HepG2 (cell line): ENCODE measurements at regions not wholly inside any gene's neighbourhood (a gene's known extent, or its start where the extent isn't known, plus 50 kb on each side); places are given as distances from the start of the nearest gene placed in this dataset.

Experiments used
- ATAC-seq: fragments of 200-7000 bp; cut with Tn5 transposase; 3 replicates; pipeline ENCODE4 v1.9.1; 2020; ENCODE audit warnings: mild to moderate bottlenecking, moderate library complexity
- BruUV-seq: library from RNA; stranded (reverse); fragments of 400-500 nt; replicated peaks from 2 replicates; lab custom pipeline; 2021; lab: Mats Ljungman, UMichigan
- CTCF ChIA-PET: fragments of 300-600 bp; formaldehyde crosslinking; extraction: SDS; loops from one replicate; lab custom pipeline; 2021; ENCODE audit warnings: low total read pairs, inconsistent platforms, low intra/inter-chr PET ratio; lab: Yijun Ruan, JAX
- POLR2A ChIA-PET: fragments of 350-600 bp; sonication (Branson Sonifier 250); formaldehyde crosslinking; loops from one replicate; lab custom pipeline; 2020; ENCODE audit warnings: antibody characterized with exemption, inconsistent platforms; lab: Yijun Ruan, JAX
- DNase-seq: peaks from one replicate; pipeline ENCODE4 v3.0.0-alpha.2; 2015; ENCODE audit warnings: low spot score
- FAIRE-seq: peaks from 3 replicates; lab custom pipeline; 2011; peaks lifted over from hg19 to GRCh38; lab: Jason Lieb, UNC
- H2AFZ ChIP-seq: one replicate; pipeline ENCODE4 v1.6.1; 2011; ENCODE audit warnings: low read length, inconsistent platforms
- H3K27ac ChIP-seq: fragments of 300-600 bp; 3 replicates; pipeline ENCODE4 v1.8.0; 2011; ENCODE audit warnings: mixed run types, mild to moderate bottlenecking, mixed read lengths, low read length, inconsistent platforms; ENCODE audit not compliant: insufficient read depth; ENCODE audit errors: extremely low read length
- H3K27me3 ChIP-seq, 2 experiments: fragments of 200-600 bp in 1 of 2; 2 replicates in 1 of 2; 3 replicates in 1 of 2; pipeline versions ENCODE4 v1.6.0 to v1.8.0; 2011; ENCODE audit warnings: low read length in 2 of 2, mild to moderate bottlenecking in 2 of 2, moderate library complexity in 2 of 2, inconsistent platforms in 1 of 2; ENCODE audit not compliant: insufficient read depth in 2 of 2, control insufficient read depth in 1 of 2
- H3K36me3 ChIP-seq, 2 experiments: fragments of 200-600 bp in 1 of 2; replicated peaks in 1 of 2; 2 replicates in 1 of 2; 3 replicates in 1 of 2; pipeline versions ENCODE4 v1.5.1 to v1.8.0; 2011; ENCODE audit warnings: low read length in 2 of 2, inconsistent platforms in 1 of 2; ENCODE audit not compliant: insufficient read depth in 2 of 2, control insufficient read depth in 1 of 2
- H3K4me1 ChIP-seq: 2 replicates; pipeline ENCODE4 v1.5.1; 2012; ENCODE audit warnings: low read length, inconsistent platforms; ENCODE audit not compliant: insufficient read depth
- H3K4me2 ChIP-seq: 2 replicates; pipeline ENCODE4 v1.6.0; 2011; ENCODE audit warnings: low read depth, low read length, inconsistent platforms
- H3K4me3 ChIP-seq, 3 experiments: fragments of 200-600 bp in 1 of 3; sonication (generic), shearing (Covaris generic) in 1 of 3; replicated peaks in 1 of 3; 2 replicates each; pipeline ENCODE4 v1.5.1; 2011 to 2016; ENCODE audit warnings: low read length in 3 of 3, inconsistent platforms in 2 of 3, low read depth in 2 of 3, mild to moderate bottlenecking in 2 of 3, control low read depth in 1 of 3, mixed read lengths in 1 of 3; ENCODE audit not compliant: insufficient read depth in 1 of 3
- H3K79me2 ChIP-seq: one replicate; pipeline ENCODE4 v1.6.1; 2011; ENCODE audit warnings: low read length, inconsistent platforms; ENCODE audit not compliant: insufficient read depth
- H3K9ac ChIP-seq: 2 replicates; pipeline ENCODE4 v1.6.0; 2011; ENCODE audit warnings: mild to moderate bottlenecking, low read depth, low read length, inconsistent platforms; ENCODE audit not compliant: insufficient read depth
- H3K9me3 ChIP-seq: 2 replicates; pipeline ENCODE4 v1.5.1; 2012; ENCODE audit warnings: mild to moderate bottlenecking, low read length
- H4K20me1 ChIP-seq: 2 replicates; pipeline ENCODE4 v1.6.0; 2011; ENCODE audit warnings: inconsistent platforms, mild to moderate bottlenecking, low read length, moderate library complexity; ENCODE audit not compliant: insufficient read depth
- BRD4 ChIP-seq: sonication (generic); formaldehyde crosslinking; IDR thresholded peaks from 2 replicates; pipeline ENCODE4 v1.4.0; 2020; ENCODE audit warnings: missing genetic modification reagents
- ETV6 ChIP-seq: sonication (generic); formaldehyde crosslinking; conservative IDR thresholded peaks from 2 replicates; pipeline ENCODE4 v1.4.0; 2020; ENCODE audit warnings: missing genetic modification reagents
- FOXC1 ChIP-seq: sonication (generic); formaldehyde crosslinking; IDR thresholded peaks from 2 replicates; pipeline ENCODE4 v1.8.0; 2022; ENCODE audit warnings: mild to moderate bottlenecking, missing genetic modification reagents, borderline replicate concordance
- IRF2 ChIP-seq: IDR thresholded peaks from 2 replicates; pipeline ENCODE4 v1.6.1; 2018; ENCODE audit warnings: missing genetic modification reagents, missing compliant biosample characterization
- KAT8 ChIP-seq: IDR thresholded peaks from 2 replicates; pipeline ENCODE4 v1.6.1; 2016; ENCODE audit warnings: missing genetic modification reagents, missing compliant biosample characterization
- MXI1 ChIP-seq: IDR thresholded peaks from 3 replicates; pipeline ENCODE4 v1.6.1; 2012; ENCODE audit warnings: low read depth, low read length, inconsistent platforms, borderline replicate concordance
- SIX4 ChIP-seq: sonication (generic); formaldehyde crosslinking; IDR thresholded peaks from 2 replicates; pipeline ENCODE4 v1.4.0; 2020; ENCODE audit warnings: missing genetic modification reagents
- TRIM24 ChIP-seq: sonication (generic); formaldehyde crosslinking; IDR thresholded peaks from 2 replicates; pipeline ENCODE4 v1.8.0; 2022; ENCODE audit warnings: mild to moderate bottlenecking, missing genetic modification reagents
- ZBTB26 ChIP-seq: IDR thresholded peaks from 2 replicates; pipeline ENCODE4 v1.6.1; 2016; ENCODE audit warnings: missing compliant biosample characterization, missing genetic modification reagents, borderline replicate concordance
- ZNF282 ChIP-seq: fragments of 450-650 bp; IDR thresholded peaks from 2 replicates; pipeline ENCODE4 v1.6.1; 2018; ENCODE audit not compliant: partially characterized antibody
- ZNF577 ChIP-seq: sonication (generic); formaldehyde crosslinking; IDR thresholded peaks from 2 replicates; pipeline ENCODE4 v1.4.0; 2020; ENCODE audit warnings: mild to moderate bottlenecking, low read depth, missing genetic modification reagents, borderline replicate concordance
- ZNF589 ChIP-seq: sonication (generic); formaldehyde crosslinking; conservative IDR thresholded peaks from 2 replicates; pipeline ENCODE4 v1.8.0; 2022; ENCODE audit warnings: mild to moderate bottlenecking, moderate library complexity, missing genetic modification reagents
- WGBS: methylation state at CpG from one replicate; pipeline ENCODE4 v1.1.6; 2017; ENCODE audit warnings: low lambda C conversion rate; 5-methylcytosine and 5-hydroxymethylcytosine counted together
- in situ Hi-C: cut with HindIII; loops from 2 replicates; pipeline ENCODE4 v1.10.0; 2017; ENCODE audit warnings: low pct_unique_long_range_greater_than_20kb; ENCODE audit not compliant: extremely low pct_ligation_motif_present
- intact Hi-C: fragments of 100-400 bp; cut with micrococcal nuclease; formaldehyde crosslinking; loops from one replicate; pipeline ENCODE4 v1.10.0; 2022; ENCODE audit not compliant: unreplicated experiment
- TF ChIP-seq, protein P1 (sequence below): IDR thresholded peaks from 2 replicates; pipeline ENCODE4 v1.6.1; 2016; ENCODE audit warnings: low read depth, missing genetic modification reagents, missing compliant biosample characterization
- TF ChIP-seq, protein P2 (sequence below): sonication (generic); formaldehyde crosslinking; IDR thresholded peaks from 2 replicates; pipeline ENCODE4 v1.4.0; 2020; ENCODE audit warnings: missing genetic modification reagents
- TF ChIP-seq, protein P3 (sequence below): sonication (generic); formaldehyde crosslinking; IDR thresholded peaks from 2 replicates; pipeline ENCODE4 v1.4.0; 2020; ENCODE audit warnings: missing genetic modification reagents, borderline replicate concordance

DNA sequence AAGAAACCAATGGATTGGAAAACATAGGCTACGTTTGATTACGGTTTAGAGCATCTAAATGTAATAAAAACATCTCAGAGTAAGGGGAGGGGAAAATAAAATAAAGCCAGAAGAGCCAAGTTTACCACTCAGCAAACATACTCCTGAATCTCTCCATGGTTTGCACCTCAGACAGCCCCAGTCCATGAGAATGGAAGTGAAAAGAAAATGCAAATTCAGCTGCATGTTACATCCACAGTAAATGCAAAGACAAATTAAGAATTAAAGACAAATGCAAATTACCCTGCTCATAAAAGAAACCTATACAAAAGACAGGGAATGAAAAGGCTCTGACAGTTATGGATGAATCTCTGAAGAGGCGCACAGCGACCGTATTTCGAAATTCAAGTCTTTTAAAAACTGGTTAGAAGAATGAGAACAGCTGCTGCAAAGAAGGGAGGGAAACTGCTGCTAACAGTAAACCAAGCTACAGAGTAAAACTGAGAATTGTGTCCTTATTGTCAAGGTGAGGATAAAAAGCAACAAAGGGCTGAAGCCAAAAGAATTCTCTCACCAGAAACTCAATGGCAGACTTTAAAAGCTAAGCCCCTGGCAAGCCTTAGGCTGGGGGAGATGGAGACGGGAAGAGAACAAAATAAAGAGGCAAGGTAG, 197.9 kb upstream of the ACVR2A start:
- POLR2A ChIA-PET: no interaction called here
- H3K27me3 ChIP-seq: peaks cover 0 to 5% of the 10 kb centered on the region in 2 experiments; a peak in 1 of 5 replicates
- no peak for ATAC-seq
- TF ChIP-seq, protein P1, sequence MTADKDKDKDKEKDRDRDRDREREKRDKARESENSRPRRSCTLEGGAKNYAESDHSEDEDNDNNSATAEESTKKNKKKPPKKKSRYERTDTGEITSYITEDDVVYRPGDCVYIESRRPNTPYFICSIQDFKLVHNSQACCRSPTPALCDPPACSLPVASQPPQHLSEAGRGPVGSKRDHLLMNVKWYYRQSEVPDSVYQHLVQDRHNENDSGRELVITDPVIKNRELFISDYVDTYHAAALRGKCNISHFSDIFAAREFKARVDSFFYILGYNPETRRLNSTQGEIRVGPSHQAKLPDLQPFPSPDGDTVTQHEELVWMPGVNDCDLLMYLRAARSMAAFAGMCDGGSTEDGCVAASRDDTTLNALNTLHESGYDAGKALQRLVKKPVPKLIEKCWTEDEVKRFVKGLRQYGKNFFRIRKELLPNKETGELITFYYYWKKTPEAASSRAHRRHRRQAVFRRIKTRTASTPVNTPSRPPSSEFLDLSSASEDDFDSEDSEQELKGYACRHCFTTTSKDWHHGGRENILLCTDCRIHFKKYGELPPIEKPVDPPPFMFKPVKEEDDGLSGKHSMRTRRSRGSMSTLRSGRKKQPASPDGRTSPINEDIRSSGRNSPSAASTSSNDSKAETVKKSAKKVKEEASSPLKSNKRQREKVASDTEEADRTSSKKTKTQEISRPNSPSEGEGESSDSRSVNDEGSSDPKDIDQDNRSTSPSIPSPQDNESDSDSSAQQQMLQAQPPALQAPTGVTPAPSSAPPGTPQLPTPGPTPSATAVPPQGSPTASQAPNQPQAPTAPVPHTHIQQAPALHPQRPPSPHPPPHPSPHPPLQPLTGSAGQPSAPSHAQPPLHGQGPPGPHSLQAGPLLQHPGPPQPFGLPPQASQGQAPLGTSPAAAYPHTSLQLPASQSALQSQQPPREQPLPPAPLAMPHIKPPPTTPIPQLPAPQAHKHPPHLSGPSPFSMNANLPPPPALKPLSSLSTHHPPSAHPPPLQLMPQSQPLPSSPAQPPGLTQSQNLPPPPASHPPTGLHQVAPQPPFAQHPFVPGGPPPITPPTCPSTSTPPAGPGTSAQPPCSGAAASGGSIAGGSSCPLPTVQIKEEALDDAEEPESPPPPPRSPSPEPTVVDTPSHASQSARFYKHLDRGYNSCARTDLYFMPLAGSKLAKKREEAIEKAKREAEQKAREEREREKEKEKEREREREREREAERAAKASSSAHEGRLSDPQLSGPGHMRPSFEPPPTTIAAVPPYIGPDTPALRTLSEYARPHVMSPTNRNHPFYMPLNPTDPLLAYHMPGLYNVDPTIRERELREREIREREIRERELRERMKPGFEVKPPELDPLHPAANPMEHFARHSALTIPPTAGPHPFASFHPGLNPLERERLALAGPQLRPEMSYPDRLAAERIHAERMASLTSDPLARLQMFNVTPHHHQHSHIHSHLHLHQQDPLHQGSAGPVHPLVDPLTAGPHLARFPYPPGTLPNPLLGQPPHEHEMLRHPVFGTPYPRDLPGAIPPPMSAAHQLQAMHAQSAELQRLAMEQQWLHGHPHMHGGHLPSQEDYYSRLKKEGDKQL (CRISPR knock-in tag): no peak
- TF ChIP-seq SIX4 (CRISPR knock-in tag) (no peak), BRD4 (CRISPR knock-in tag) (no peak), IRF2 (CRISPR knock-in tag) (no peak), ETV6 (CRISPR knock-in tag) (no peak), ZNF589 (CRISPR knock-in tag) (no peak), FOXC1 (CRISPR knock-in tag) (no peak), TRIM24 (CRISPR knock-in tag) (no peak), KAT8 (CRISPR knock-in tag) (no peak), ZNF282 (no peak), ZBTB26 (CRISPR knock-in tag) (no peak), ZNF577 (CRISPR knock-in tag) (no peak), MXI1 (no peak)
- TF ChIP-seq, protein P2, sequence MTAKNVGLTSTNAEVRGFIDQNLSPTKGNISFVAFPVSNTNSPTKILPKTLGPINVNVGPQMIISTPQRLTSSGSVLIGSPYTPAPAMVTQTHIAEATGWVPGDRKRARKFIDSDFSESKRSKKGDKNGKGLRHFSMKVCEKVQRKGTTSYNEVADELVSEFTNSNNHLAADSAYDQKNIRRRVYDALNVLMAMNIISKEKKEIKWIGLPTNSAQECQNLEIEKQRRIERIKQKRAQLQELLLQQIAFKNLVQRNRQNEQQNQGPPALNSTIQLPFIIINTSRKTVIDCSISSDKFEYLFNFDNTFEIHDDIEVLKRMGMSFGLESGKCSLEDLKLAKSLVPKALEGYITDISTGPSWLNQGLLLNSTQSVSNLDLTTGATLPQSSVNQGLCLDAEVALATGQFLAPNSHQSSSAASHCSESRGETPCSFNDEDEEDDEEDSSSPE (CRISPR knock-in tag): no peak
- TF ChIP-seq, protein P3, sequence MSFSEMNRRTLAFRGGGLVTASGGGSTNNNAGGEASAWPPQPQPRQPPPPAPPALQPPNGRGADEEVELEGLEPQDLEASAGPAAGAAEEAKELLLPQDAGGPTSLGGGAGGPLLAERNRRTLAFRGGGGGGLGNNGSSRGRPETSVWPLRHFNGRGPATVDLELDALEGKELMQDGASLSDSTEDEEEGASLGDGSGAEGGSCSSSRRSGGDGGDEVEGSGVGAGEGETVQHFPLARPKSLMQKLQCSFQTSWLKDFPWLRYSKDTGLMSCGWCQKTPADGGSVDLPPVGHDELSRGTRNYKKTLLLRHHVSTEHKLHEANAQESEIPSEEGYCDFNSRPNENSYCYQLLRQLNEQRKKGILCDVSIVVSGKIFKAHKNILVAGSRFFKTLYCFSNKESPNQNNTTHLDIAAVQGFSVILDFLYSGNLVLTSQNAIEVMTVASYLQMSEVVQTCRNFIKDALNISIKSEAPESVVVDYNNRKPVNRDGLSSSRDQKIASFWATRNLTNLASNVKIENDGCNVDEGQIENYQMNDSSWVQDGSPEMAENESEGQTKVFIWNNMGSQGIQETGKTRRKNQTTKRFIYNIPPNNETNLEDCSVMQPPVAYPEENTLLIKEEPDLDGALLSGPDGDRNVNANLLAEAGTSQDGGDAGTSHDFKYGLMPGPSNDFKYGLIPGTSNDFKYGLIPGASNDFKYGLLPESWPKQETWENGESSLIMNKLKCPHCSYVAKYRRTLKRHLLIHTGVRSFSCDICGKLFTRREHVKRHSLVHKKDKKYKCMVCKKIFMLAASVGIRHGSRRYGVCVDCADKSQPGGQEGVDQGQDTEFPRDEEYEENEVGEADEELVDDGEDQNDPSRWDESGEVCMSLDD (CRISPR knock-in tag): no peak

More for the DNA sequence above, 197.9 kb upstream of the ACVR2A start:
- DNase-seq (no peak), FAIRE-seq (no peak)
- Histone ChIP-seq H4K20me1 (no peaks in the 10 kb centered on the region), H3K4me1 (no peaks in the 10 kb centered on the region), H3K9me3 (no peaks in the 10 kb centered on the region), H2AFZ (no peak overlapping the region), H3K4me3 (no peak overlapping the region), H3K79me2 (no peaks in the 10 kb centered on the region), H3K9ac (no peak overlapping the region), H3K27ac (no peak overlapping the region), H3K4me2 (no peak overlapping the region), H3K36me3 (no peaks in the 10 kb centered on the region)
- BruUV-seq: no TSS peak
- WGBS: 37% methylated on average over 7 of the region's 7 CpGs
- CTCF ChIA-PET: no interaction called here
- in situ Hi-C loops (no loop called here), intact Hi-C loops (no loop called here)
